OCI-LY1 (cell line): ENCODE measurements at regions not wholly inside any gene's neighbourhood (a gene's known extent, or its start where the extent isn't known, plus 50 kb on each side); places are given as distances from the start of the nearest gene placed in this dataset.

Experiments
- EZH2 ChIP-seq: fragments of 200-600 bp; sonication (generic), shearing (Covaris generic); IDR thresholded peaks from 2 replicates; pipeline ENCODE4 v1.8.0; 2017; ENCODE audit warnings: borderline replicate concordance, mixed run types, mild to moderate bottlenecking, antibody characterized with exemption, low read length, moderate library complexity, mixed read lengths
- TF ChIP-seq, protein P1 (sequence below): fragments of 200-600 bp; sonication (generic), shearing (Covaris generic); IDR thresholded peaks from 2 replicates; pipeline ENCODE4 v1.5.1; 2017; ENCODE audit warnings: mild to moderate bottlenecking, antibody characterized with exemption, low read length, moderate library complexity, mixed read lengths

DNA sequence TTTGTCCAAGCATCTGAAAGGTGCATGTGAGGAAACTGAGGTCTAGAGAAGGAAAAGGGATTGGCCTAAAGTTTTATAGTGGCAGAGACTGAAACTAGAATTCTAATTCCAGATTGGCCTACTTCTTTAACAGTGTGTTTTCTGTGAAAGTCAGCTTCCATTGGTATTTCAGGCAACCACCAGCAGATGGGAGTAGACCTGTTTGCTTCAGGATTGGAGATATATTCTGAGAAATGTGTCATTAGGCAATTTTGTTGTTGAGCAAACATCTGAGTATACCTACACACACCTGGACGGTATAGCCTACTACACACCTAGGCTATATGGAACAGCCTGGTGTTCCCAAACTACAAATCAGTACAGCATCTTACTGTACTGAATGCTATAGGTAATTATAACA, 207.3 kb upstream of the RADX start:
- TF ChIP-seq, protein P1, sequence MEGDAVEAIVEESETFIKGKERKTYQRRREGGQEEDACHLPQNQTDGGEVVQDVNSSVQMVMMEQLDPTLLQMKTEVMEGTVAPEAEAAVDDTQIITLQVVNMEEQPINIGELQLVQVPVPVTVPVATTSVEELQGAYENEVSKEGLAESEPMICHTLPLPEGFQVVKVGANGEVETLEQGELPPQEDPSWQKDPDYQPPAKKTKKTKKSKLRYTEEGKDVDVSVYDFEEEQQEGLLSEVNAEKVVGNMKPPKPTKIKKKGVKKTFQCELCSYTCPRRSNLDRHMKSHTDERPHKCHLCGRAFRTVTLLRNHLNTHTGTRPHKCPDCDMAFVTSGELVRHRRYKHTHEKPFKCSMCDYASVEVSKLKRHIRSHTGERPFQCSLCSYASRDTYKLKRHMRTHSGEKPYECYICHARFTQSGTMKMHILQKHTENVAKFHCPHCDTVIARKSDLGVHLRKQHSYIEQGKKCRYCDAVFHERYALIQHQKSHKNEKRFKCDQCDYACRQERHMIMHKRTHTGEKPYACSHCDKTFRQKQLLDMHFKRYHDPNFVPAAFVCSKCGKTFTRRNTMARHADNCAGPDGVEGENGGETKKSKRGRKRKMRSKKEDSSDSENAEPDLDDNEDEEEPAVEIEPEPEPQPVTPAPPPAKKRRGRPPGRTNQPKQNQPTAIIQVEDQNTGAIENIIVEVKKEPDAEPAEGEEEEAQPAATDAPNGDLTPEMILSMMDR, result no peak
- TF ChIP-seq EZH2, result no peak
